ENCODE measurements at regions not wholly inside any gene's neighbourhood (a gene's known extent, or its start where the extent isn't known, plus 50 kb on each side); places are given as distances from the start of the nearest gene placed in this dataset.

GRCh38 chr2:209334188-209335017 is 89.4 kb upstream of the MAP2 start:
- peak overlapping the region; percentile 46 for H3K4me2 ChIP-seq (ENCODE audit: low read length)
- intact Hi-C loops (cut with micrococcal nuclease) = loop anchor here (1.0 to 10.0 kb wide), 5 partner anchors 89 to 860 kb away; no protein-coding TSS in a partner anchor
- peak; percentile 82 for DNase-seq

GRCh38 chr2:209340522-209340921 is 83.3 kb upstream of the MAP2 start:
- H3K4me2 ChIP-seq (ENCODE audit: low read length) = 0 out of 2 replicates have a peak overlapping the region, but pooled peaks have one; percentile 14
- peaks cover 9% of the 10 kb centered on the region; the same call in 1 of the 2 replicates for H3K4me1 ChIP-seq (ENCODE audit: insufficient read depth, low read length)
- H3K79me2 ChIP-seq (ENCODE audit: low read length) = no peaks in the 10 kb centered on the region
- intact Hi-C loops (cut with micrococcal nuclease) = no loop called here
- CTCF ChIA-PET = no interaction called here
- H3K27ac ChIP-seq (ENCODE audit: low read length) = no peak overlapping the region
- DNase-seq (peak; percentile 47), ATAC-seq (peak; percentile 22; the same call in 1 of the 2 replicates)
- no peaks in the 10 kb centered on the region for H3K9me3 ChIP-seq (ENCODE audit: low read length)
- H3K4me3 ChIP-seq (ENCODE audit: low read length) = no peak overlapping the region
- H3K9me2 ChIP-seq (replicated peaks; ENCODE audit: low read length) = no peaks in the 10 kb centered on the region
- BruUV-seq (replicated peaks) = no TSS peak
- no peak overlapping the region for H3K9ac ChIP-seq (ENCODE audit: low read length)
- H3K36me3 ChIP-seq (ENCODE audit: low read depth, low read length) = no peaks in the 10 kb centered on the region
- no peak for TF ChIP-seq EZH2 (IDR thresholded peaks at IDR 0.05; ENCODE audit: low read length, unreplicated experiment)
- TF ChIP-seq CTCF (conservative IDR thresholded peaks at IDR 0.05; ENCODE audit: low read depth, low read length) = no peak
- TF ChIP-seq EZH2phosphoT487 (IDR thresholded peaks at IDR 0.05; ENCODE audit: borderline replicate concordance, low read length) = no peak
- H3K27me3 ChIP-seq (ENCODE audit: low read length) = no peaks in the 10 kb centered on the region
- POLR2A ChIA-PET (ENCODE audit: unreplicated experiment) = no interaction called here
- H2AFZ ChIP-seq (ENCODE audit: low read length) = 0 out of 2 replicates have a peak overlapping the region, but pooled peaks have one; percentile 24
- H3F3A ChIP-seq (ENCODE audit: low read length, unreplicated experiment) = no peaks in the 10 kb centered on the region
- H4K20me1 ChIP-seq (ENCODE audit: low read length) = no peaks in the 10 kb centered on the region

More at GRCh38 chr2:209334188-209335017, 89.4 kb upstream of the MAP2 start:
- H3K4me3 ChIP-seq (ENCODE audit: low read length) = no peak overlapping the region
- ATAC-seq = peak; percentile 94
- H3K27me3 ChIP-seq (ENCODE audit: low read length) = no peaks in the 10 kb centered on the region
- no peaks in the 10 kb centered on the region for H3K79me2 ChIP-seq (ENCODE audit: low read length)
- H3K36me3 ChIP-seq (ENCODE audit: low read depth, low read length) = no peaks in the 10 kb centered on the region
- CTCF ChIA-PET = interaction anchor here (0.6 to 2.7 kb wide), 7 partner anchors 33 to 91 kb away, joined by 3 to 35 read pairs (median 5); partner anchors contain the start of gene MAP2
- H3K4me1 ChIP-seq (ENCODE audit: insufficient read depth, low read length) = no peaks in the 10 kb centered on the region
- no peaks in the 10 kb centered on the region for H3F3A ChIP-seq (ENCODE audit: low read length, unreplicated experiment)
- TF ChIP-seq EZH2phosphoT487 (IDR thresholded peaks at IDR 0.05; ENCODE audit: borderline replicate concordance, low read length) (no peak), CTCF (conservative IDR thresholded peaks at IDR 0.05; ENCODE audit: low read depth, low read length) (peak; percentile 93), EZH2 (IDR thresholded peaks at IDR 0.05; ENCODE audit: low read length, unreplicated experiment) (no peak)
- no peak overlapping the region for H3K9ac ChIP-seq (ENCODE audit: low read length)
- POLR2A ChIA-PET (ENCODE audit: unreplicated experiment) = no interaction called here
- BruUV-seq (replicated peaks) = no TSS peak
- H3K9me3 ChIP-seq (ENCODE audit: low read length) = no peaks in the 10 kb centered on the region
- H4K20me1 ChIP-seq (ENCODE audit: low read length) = no peaks in the 10 kb centered on the region
- no peak overlapping the region for H3K27ac ChIP-seq (ENCODE audit: low read length)
- H3K9me2 ChIP-seq (replicated peaks; ENCODE audit: low read length) = no peaks in the 10 kb centered on the region
- H2AFZ ChIP-seq (ENCODE audit: low read length) = no peak overlapping the region

- Histone ChIP-seq H3K4me2 (ENCODE audit: low read length) (no peak overlapping the region), H3K27ac (ENCODE audit: low read length) (no peak overlapping the region), H3F3A (ENCODE audit: low read length, unreplicated experiment) (no peaks in the 10 kb centered on the region), H4K20me1 (ENCODE audit: low read length) (no peaks in the 10 kb centered on the region), H3K4me3 (ENCODE audit: low read length) (no peak overlapping the region), H3K79me2 (ENCODE audit: low read length) (no peaks in the 10 kb centered on the region), H3K4me1 (ENCODE audit: insufficient read depth, low read length) (peaks cover 9% of the 10 kb centered on the region; the same call in 1 of the 2 replicates), H3K9me3 (ENCODE audit: low read length) (no peaks in the 10 kb centered on the region), H2AFZ (ENCODE audit: low read length) (no peak overlapping the region), H3K9ac (ENCODE audit: low read length) (no peak overlapping the region), H3K9me2 (replicated peaks; ENCODE audit: low read length) (no peaks in the 10 kb centered on the region), H3K36me3 (ENCODE audit: low read depth, low read length) (no peaks in the 10 kb centered on the region), H3K27me3 (ENCODE audit: low read length) (no peaks in the 10 kb centered on the region)
- ATAC-seq (no peak), DNase-seq (no peak)
- ChIA-PET POLR2A (ENCODE audit: unreplicated experiment) (no interaction called here), CTCF (interaction anchor here (1.3 kb wide), 1 partner anchor 79 kb away, joined by 6 read pairs; the partner anchor contains the start of gene MAP2)
- TF ChIP-seq CTCF (conservative IDR thresholded peaks at IDR 0.05; ENCODE audit: low read depth, low read length) = no peak
- no peak for TF ChIP-seq EZH2 (IDR thresholded peaks at IDR 0.05; ENCODE audit: low read length, unreplicated experiment)
- no peak for TF ChIP-seq EZH2phosphoT487 (IDR thresholded peaks at IDR 0.05; ENCODE audit: borderline replicate concordance, low read length)
- intact Hi-C loops (cut with micrococcal nuclease) = no loop called here
- no TSS peak for BruUV-seq (replicated peaks)
Measured at GRCh38 chr2:209344349-209344748, 79.5 kb upstream of the MAP2 start.

Measured in PC-3 (cell line).